ENCODE measurements at regions not wholly inside any gene's neighbourhood (a gene's known extent, or its start where the extent isn't known, plus 50 kb on each side); places are given as distances from the start of the nearest gene placed in this dataset.

GRCh38 chr2:8369522-8369921 is 312.3 kb upstream of the ID2 start:
- TF ChIP-seq CTCF (IDR thresholded peaks at IDR 0.05) (no peak), EZH2 (IDR thresholded peaks at IDR 0.05) (no peak)
